ENCODE measurements at regions not wholly inside any gene's neighbourhood (a gene's known extent, or its start where the extent isn't known, plus 50 kb on each side); places are given as distances from the start of the nearest gene placed in this dataset.
A peak's percentile ranks its signal among the peaks of the same experiment; 100 is the strongest.
"Not testable (repeated sequence)": the region's sequence is repeated elsewhere in the genome, so short reads cannot be mapped to it uniquely, and the experiment has no call there.

- peak; percentile 56 for DNase-seq
Measured at GRCh38 chr11:112655371-112655770, 305.8 kb upstream of the NCAM1 start.

GRCh38 chr11:112656772-112657428 is 304.3 kb upstream of the NCAM1 start:
- peak; percentile 94 for DNase-seq

GRCh38 chr11:112658431-112658878 is 302.8 kb upstream of the NCAM1 start:
- no peak for DNase-seq

- DNase-seq = no peak
Measured at GRCh38 chr11:112661146-112661545, 300.1 kb upstream of the NCAM1 start.

- no peak for DNase-seq
Measured at GRCh38 chr11:112661571-112661970, 299.6 kb upstream of the NCAM1 start.

GRCh38 chr11:112662554-112662953 is 298.7 kb upstream of the NCAM1 start:
- no peak for DNase-seq

- DNase-seq = no peak
Measured at GRCh38 chr11:112663947-112664634, 297.1 kb upstream of the NCAM1 start.

GRCh38 chr11:112665291-112665690 is 295.9 kb upstream of the NCAM1 start:
- DNase-seq = no peak

- no peak for DNase-seq
Measured at GRCh38 chr11:112666253-112666652, 295.0 kb upstream of the NCAM1 start.

GRCh38 chr11:112670806-112671570 is 290.2 kb upstream of the NCAM1 start:
- no peak for DNase-seq

GRCh38 chr11:112673401-112673800 is 287.8 kb upstream of the NCAM1 start:
- DNase-seq = not testable (repeated sequence)

GRCh38 chr11:112685111-112685510 is 276.1 kb upstream of the NCAM1 start:
- no peak for DNase-seq

- DNase-seq = no peak
Measured at GRCh38 chr11:112689851-112690250, 271.4 kb upstream of the NCAM1 start.

- no peak for DNase-seq
Measured at GRCh38 chr11:112693781-112694180, 267.4 kb upstream of the NCAM1 start.

GRCh38 chr11:112694245-112694644 is 267.0 kb upstream of the NCAM1 start:
- no peak for DNase-seq

GRCh38 chr11:112694813-112695212 is 266.4 kb upstream of the NCAM1 start:
- peak; percentile 8 for DNase-seq

- DNase-seq = no peak
Measured at GRCh38 chr11:112697391-112698178, 263.6 kb upstream of the NCAM1 start.

- DNase-seq = no peak
Measured at GRCh38 chr11:112705148-112705547, 256.1 kb upstream of the NCAM1 start.

- DNase-seq = no peak
Measured at GRCh38 chr11:112706863-112707262, 254.4 kb upstream of the NCAM1 start.

- DNase-seq = not testable (repeated sequence)
Measured at GRCh38 chr11:112714340-112714739, 246.9 kb upstream of the NCAM1 start.

- DNase-seq = no peak
Measured at GRCh38 chr11:112715056-112715455, 246.2 kb upstream of the NCAM1 start.

- no peak for DNase-seq
Measured at GRCh38 chr11:112718483-112718882, 242.7 kb upstream of the NCAM1 start.

Measured in fibroblast of skin of back (primary cell).